Kidney (tissue), 13 donors: ENCODE measurements at regions not wholly inside any gene's neighbourhood (a gene's known extent, or its start where the extent isn't known, plus 50 kb on each side); places are given as distances from the start of the nearest gene placed in this dataset.

Source experiments
- DNase-seq, 5 donors: peaks; one replicate each; pipeline ENCODE4 v3.0.0-alpha.2; 2013 to 2020
- FAIRE-seq: peaks from 2 replicates; lab custom pipeline; 2012; peaks lifted over from hg19 to GRCh38; lab: Jason Lieb, UNC
- H3K27ac ChIP-seq, 2 donors: one replicate each; pipeline ENCODE4 v1.7.0; 2013; ENCODE audit warnings: low read depth in 2 of 2, low read length in 2 of 2, inconsistent platforms in 1 of 2
- H3K27me3 ChIP-seq: one replicate; pipeline ENCODE4 v1.7.1; 2013; ENCODE audit warnings: low read length, inconsistent platforms; ENCODE audit not compliant: control insufficient read depth, insufficient read depth
- H3K36me3 ChIP-seq, 3 donors: one replicate each; pipeline versions ENCODE4 v1.7.0 to v1.7.1; 2013; ENCODE audit warnings: low read length in 3 of 3, control low read depth in 1 of 3, inconsistent platforms in 1 of 3; ENCODE audit not compliant: insufficient read depth in 3 of 3, control insufficient read depth in 2 of 3
- H3K4me1 ChIP-seq, 3 donors: one replicate each; pipeline versions ENCODE4 v1.7.0 to v1.7.1; 2013; ENCODE audit warnings: low read length in 3 of 3, inconsistent platforms in 1 of 3, low read depth in 1 of 3; ENCODE audit not compliant: control insufficient read depth in 2 of 3, insufficient read depth in 2 of 3
- H3K4me3 ChIP-seq, 3 donors: one replicate each; pipeline versions ENCODE4 v1.7.0 to v1.8.1; 2013; ENCODE audit warnings: low read length in 3 of 3, control low read depth in 1 of 3, inconsistent platforms in 1 of 3
- H3K9ac ChIP-seq, 3 donors: one replicate each; pipeline versions ENCODE4 v1.7.0 to v1.7.1; 2013; ENCODE audit warnings: low read length in 3 of 3, control low read depth in 1 of 3, inconsistent platforms in 1 of 3
- H3K9me3 ChIP-seq, 3 donors: one replicate each; pipeline versions ENCODE4 v1.7.0 to v1.7.1; 2013; ENCODE audit warnings: low read length in 3 of 3, control low read depth in 1 of 3, inconsistent platforms in 1 of 3; ENCODE audit not compliant: control insufficient read depth in 2 of 3, insufficient read depth in 1 of 3
- intact Hi-C: fragments of 100-400 bp; cut with DNase I; formaldehyde crosslinking; loops from one replicate; pipeline ENCODE4 v1.11.1; 2022
- TF ChIP-seq, protein P1 (sequence below): IDR thresholded peaks from 3 replicates; pipeline ENCODE4 v1.5.1; 2012; ENCODE audit warnings: mild to moderate bottlenecking, moderate library complexity, borderline replicate concordance; ENCODE audit not compliant: insufficient read depth; ENCODE audit errors: extremely low read depth
- donor health status: control.
- donor health status: control.
- donor health status: control.
- donor health status: control.
- donor health status: control.
- donor health status: DM: yes; HTN: yes; CAD: no.
- donor health status: Normal renal cell carcinoma (clear cell type).

DNA sequence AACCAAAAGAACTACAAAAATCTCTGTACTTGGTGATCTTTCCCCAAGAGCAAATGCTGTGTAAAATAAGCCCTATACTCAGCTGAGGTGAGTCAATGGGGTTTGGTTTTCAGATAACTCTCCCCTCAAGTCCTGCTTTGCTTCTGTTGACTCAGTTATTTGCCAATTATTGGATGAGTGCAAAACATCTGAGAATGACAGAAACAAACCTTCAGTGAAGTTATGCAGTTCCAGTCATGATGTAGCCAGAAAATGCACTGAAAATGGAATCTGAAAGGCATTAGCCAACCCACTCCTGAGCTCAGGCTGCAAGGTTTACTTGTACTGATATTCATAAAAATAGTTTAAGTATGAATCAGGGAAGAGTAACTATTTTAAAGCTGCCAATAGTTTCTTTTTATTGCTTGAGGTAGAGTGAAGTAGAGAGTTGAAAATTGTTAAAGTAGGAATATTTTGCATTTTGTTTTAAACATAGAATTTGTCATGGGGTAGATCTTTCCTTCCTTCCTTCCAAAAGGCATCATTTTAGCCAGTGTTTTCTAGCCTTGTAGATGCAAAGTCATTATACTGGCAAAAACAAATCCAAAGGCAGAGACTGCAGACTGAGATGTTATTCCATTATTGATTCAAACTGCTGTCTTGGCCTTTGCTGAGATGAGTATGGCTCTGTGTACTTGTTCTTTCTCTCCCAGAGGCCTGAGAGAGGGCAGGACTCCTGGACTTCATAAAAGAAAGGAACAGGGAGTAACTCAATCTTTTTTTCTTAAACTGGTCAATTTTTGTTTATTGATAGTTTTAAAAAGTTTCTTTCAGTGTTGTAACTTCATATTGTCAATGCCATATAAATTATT is 215.3 kb downstream of the RND3 start:
- Histone ChIP-seq H3K27ac (no peak overlapping the region), H3K4me1 (no peaks in the 10 kb centered on the region), H3K4me3 (no peak overlapping the region), H3K36me3 (no peaks in the 10 kb centered on the region), H3K9me3 (peaks cover 0 to 4% (median 0%) of the 10 kb centered on the region in 3 donors), H3K9ac (no peak overlapping the region), H3K27me3 (no peaks in the 10 kb centered on the region)
- intact Hi-C loops, result no loop called here
- TF ChIP-seq, protein P1, sequence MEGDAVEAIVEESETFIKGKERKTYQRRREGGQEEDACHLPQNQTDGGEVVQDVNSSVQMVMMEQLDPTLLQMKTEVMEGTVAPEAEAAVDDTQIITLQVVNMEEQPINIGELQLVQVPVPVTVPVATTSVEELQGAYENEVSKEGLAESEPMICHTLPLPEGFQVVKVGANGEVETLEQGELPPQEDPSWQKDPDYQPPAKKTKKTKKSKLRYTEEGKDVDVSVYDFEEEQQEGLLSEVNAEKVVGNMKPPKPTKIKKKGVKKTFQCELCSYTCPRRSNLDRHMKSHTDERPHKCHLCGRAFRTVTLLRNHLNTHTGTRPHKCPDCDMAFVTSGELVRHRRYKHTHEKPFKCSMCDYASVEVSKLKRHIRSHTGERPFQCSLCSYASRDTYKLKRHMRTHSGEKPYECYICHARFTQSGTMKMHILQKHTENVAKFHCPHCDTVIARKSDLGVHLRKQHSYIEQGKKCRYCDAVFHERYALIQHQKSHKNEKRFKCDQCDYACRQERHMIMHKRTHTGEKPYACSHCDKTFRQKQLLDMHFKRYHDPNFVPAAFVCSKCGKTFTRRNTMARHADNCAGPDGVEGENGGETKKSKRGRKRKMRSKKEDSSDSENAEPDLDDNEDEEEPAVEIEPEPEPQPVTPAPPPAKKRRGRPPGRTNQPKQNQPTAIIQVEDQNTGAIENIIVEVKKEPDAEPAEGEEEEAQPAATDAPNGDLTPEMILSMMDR, result no peak
- DNase-seq (no peak), FAIRE-seq (no peak)

DNA sequence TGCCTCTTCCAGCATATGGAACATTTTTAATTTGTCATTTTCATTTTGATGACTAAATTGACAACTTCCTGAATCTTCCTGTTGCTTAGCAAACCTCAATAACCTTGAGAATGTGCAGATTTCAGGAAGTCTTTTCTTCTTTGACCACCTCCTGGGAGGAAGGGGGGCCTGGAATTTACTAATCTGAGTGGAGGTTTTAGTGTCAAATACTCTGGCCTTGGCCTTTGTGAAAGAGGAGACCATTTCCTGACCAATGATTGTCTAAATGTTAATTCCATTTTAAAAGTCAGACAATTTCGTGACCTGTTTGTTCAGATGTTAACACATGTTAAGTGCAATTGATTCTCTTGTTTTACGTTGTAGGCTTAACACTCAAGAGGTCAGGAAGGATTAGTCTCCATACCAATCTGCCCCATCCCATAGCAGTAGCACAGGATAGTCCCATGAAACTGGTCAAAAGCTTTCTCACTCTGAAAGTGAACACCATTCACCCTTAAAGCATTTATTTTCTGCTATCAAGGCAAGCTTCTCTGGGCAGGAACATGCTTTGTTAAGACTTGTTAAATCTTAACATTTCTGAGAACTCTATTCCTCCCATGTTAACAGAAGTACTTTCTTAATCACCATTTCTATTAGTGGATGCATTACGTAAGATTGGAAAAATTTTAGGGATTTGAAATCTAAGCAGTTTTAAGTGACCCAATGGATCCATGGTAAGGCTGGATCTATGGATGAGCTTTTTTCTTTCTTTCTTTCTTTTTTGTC is 219.6 kb downstream of the RND3 start:
- intact Hi-C loops, result no loop called here
- DNase-seq, result no peak
- Histone ChIP-seq H3K4me1 (no peaks in the 10 kb centered on the region), H3K9ac (no peak overlapping the region), H3K27me3 (no peaks in the 10 kb centered on the region), H3K36me3 (no peaks in the 10 kb centered on the region), H3K27ac (no peak overlapping the region), H3K9me3 (no peaks in the 10 kb centered on the region), H3K4me3 (no peak overlapping the region)
- TF ChIP-seq, protein P1, result no peak
- no peak for FAIRE-seq

DNA sequence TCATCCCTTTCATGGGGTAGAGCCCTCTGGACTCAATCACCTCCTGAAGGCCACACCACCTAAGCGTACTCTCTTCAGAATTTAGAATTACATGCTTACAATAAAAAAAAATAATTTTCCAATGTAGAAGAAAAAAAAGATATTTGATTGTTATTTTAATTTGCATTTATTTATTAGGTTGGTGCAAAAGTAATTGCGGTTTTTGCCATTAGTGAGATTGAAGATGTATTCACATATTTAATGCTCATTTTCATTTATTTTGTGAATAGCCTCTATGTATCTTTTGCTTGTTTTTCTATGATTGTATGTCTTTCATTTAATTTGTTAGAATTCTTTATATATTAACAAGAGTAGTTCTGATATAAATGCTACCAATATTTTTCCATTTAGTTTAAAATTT is 220.5 kb downstream of the RND3 start:
- Histone ChIP-seq H3K9me3 (no peaks in the 10 kb centered on the region), H3K27me3 (no peaks in the 10 kb centered on the region), H3K36me3 (no peaks in the 10 kb centered on the region), H3K27ac (no peak overlapping the region), H3K4me1 (no peaks in the 10 kb centered on the region), H3K4me3 (no peak overlapping the region), H3K9ac (no peak overlapping the region)
- intact Hi-C loops, result no loop called here
- FAIRE-seq (peak; percentile 42), DNase-seq (no peak)
- TF ChIP-seq, protein P1, result no peak
